HG03521 (cell line): ENCODE measurements at regions not wholly inside any gene's neighbourhood (a gene's known extent, or its start where the extent isn't known, plus 50 kb on each side); places are given as distances from the start of the nearest gene placed in this dataset.

ENCODE experiments used
- ATAC-seq: cut with Tn5 transposase; IDR thresholded peaks from one replicate; pipeline ENCODE4 v1.9.1; 2021; ENCODE audit warnings: mild to moderate bottlenecking, moderate library complexity; ENCODE audit not compliant: unreplicated experiment

DNA sequence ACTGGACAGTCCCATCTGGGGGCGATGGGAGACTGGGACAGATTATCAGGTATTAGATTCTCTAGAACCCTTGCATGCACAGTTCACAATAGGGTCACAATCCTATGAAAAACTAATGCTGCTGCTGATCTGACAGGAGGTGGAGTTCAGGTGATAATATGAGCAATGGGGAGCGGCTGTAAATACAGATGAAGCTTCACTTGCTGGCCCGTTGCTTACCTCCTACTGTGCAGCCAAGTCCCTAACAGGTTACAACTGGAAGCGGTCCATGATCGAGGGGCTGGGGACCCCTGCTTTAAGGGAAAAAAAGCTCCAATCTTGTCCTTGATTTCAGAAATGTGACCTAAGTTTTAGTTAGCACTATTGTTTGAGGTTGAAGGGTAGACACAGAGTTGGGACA, 175.2 kb downstream of the ZNF330 start:
- no peak for ATAC-seq

DNA sequence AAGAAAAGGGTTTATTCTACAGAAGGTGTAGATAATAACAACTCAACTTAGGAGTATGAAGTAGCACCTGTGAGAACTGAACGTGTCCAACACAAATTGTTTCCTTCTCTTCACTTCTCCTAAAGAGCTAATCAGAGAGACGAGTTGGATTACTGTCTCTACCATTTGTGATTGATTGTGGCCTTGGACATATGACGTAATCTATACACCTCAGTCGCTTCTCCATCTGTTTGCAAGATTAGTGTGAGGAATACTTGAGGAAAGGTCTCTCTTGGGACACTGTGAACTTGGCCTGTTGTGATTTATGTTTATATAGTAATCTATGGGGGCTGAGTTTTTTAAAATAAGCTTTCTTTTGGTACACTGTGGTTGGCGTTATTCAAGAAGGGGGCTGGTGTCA, 182.0 kb downstream of the ZNF330 start:
- no peak for ATAC-seq

DNA sequence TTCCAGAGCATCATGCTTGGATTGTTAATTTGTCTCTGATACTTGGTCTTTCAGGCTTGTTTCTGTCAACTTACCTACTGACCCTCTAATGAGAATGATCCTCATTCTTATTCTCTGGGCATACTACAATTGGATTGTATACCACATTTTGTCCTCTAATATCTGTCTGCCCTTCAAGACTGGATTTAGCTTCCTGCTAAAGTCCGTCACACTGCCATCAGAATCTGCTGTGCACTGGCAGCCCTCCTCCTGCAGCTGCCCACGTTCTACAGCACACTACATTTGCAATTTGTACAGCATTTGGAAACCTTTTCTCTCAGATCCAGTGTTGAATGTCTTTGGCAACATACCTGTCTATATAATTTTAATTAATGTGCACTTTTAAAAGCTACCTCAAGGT, 183.1 kb downstream of the ZNF330 start:
- no peak for ATAC-seq

DNA sequence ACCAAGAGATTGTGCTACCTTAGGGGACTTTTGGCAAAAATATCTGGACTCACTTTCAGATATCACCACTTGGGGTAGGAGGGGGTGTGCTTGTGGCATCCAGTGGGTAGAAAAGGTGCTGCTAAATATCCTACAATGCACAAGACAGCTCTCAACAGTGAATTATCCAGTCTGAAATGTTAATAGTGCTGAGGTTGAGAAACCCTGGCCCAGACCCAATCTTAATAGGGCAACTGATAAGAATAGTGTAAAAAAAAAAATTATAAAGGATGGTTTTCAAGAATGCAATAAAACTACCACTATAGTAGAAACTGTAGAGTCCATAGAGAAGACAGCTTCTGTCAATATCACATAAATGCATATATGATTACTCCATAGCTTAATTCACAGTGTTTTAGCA, 185.5 kb downstream of the ZNF330 start:
- ATAC-seq, result no peak

DNA sequence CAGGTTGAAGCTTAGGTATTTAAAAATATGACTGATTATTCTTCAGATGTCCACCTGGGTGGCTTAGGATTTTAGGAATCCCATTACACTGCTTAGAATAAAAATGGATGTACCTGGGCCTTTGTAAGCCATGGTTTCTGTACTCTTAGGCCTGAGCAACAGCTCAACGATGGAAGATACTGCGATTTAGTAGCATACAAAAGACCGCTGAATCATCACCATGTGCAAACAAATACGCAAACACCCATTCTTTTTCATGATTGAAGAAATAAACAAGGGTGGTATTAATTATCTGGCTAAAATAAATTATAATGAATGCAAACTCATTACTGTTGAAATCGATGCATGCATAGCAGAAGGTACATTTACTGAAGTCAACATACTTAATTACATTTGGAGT, 188.9 kb downstream of the ZNF330 start:
- ATAC-seq, result no peak

DNA sequence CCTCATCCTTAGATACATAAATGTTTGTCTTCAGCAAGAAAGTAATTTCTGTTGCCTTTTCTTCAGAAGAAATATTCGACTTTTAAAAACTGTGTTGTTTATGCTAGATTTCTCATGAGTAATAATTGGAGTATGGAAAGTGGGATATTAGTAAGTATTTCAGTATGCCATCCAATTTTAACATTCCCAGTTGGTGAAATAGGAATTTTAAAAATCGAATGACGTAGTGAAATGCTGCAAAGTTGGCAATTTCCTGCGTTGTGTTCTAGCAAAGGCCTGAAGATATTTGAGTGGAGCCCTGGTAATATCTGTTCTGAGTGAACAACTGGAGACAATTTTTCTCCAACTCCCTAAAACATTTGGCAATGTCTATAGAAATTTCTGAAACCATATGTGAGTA, 190.1 kb downstream of the ZNF330 start:
- no peak for ATAC-seq

DNA sequence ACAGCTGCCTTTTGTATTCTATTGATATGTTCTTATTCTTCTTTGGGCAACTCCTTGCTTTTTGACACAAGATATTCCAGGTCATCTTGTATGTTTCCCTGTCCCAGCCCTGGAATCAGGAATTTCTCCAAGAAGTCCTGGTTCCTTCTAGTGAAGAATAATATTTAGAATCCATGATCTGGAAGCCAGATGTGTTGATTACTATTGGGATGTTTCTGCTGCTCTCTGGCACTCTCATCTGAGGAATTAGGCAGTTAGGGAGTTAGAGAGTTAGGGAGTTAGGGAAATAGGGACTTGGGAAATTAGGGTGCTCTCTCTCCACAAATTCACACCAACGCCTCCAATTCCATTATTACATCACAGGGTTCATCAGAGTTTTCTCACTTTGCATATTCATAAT, 191.2 kb downstream of the ZNF330 start:
- ATAC-seq, result no peak

DNA sequence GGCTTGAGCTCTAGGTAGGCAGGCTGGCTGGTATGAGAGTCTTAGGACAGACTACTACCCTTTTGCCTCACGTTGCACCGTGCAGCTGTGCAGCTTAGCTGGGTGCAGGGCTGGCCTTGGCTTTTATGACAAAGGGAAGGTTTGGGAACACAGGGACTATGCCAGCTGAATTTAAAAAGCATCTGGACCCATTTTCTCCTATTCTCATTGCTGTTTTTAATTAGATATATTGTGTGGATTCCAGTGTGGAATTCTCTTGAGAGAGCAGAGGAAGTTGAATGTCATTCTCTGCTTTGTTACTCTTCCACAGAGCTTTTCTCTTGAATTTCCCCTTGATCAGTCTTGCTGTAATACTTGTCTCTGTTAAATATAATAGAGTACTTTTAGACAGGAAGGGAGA, 192.7 kb downstream of the ZNF330 start:
- no peak for ATAC-seq

DNA sequence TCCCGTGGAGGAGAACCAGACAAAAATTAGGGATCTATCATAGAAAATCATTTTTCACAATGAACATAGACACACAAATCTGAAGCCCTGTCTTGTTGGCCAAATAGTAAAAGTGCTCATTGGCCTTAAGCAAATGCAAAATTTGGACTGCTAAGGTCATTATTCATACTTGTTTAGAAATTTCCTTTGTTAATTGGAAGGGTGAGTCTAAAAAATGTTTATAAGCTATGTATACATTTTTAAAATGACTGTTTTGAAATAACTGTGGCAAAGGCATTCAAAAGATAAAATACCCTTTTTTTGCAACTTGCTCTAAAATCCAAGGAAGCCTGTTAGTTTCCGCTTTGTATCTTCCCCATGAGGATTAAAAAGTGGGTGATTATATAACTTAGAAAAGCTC, 195.0 kb downstream of the ZNF330 start:
- ATAC-seq, result no peak

DNA sequence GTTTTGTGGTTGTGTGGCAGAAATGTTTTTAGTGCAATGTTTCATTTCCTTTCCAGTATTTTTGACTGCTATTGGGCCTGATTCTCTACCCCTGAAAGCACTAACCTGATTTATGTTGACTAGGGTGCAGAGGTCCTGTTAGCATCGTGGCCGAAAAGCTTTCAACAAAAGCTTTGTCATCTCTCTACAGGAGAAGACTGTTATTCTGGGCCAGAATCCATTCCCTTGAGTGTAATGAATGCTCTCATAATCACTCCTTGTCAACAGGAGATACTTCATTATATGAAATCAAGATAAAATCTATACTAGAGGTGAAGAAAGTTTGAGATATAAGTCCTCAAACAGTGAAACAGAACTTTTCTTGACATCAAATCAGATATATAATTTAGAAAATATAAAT, 195.5 kb downstream of the ZNF330 start:
- no peak for ATAC-seq

DNA sequence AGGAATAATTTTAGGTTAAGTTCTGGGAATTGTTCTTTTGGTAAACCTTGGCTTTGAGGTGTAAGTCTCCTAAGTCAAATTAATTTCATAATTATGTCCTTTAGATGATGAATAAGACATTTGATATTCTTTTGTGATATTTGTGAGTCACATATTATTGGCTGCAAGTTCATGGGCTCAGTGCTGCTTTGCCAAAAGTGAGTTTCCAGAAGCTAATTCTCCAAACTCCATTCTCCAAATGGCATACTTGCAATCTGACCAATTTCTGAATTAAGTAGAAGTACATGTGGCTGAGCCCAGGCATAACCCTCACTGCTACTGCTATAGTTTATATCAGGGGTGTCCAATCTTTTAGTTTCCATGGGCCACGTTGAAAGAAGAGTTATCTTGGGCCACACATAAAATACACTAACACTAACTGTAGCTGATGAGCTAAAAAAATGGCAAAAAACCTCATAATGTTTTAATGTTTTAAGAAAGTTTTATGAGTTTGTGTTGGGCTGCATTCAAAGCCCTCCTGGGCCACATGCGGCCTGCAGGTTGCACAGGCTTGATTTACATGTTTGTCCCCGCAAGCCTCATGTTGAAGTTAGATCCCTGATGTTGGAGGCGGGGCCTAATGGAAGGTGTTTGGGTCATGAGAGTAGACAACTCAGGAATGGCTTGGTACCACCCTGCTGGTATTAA, 196.1 kb downstream of the ZNF330 start:
- ATAC-seq, result no peak

DNA sequence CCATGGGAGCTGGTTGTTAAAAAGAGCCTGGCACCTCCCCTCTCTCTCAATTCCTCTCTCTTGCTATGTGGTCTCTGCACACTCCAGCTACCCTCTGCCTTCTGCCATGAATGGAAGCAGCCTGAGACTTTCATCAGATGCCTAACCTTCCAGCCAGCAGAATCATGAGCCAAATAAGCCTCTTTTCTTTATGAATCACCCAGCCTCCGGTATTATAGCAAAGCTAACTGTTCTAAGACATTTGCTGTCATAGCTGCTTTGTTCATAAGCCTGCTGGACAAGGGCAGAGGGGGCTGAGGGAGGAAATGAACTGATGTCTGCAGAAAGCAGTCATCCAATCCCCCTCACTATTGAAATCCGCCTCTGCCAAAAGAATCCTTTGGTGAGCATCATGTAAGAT, 196.7 kb downstream of the ZNF330 start:
- no peak for ATAC-seq

DNA sequence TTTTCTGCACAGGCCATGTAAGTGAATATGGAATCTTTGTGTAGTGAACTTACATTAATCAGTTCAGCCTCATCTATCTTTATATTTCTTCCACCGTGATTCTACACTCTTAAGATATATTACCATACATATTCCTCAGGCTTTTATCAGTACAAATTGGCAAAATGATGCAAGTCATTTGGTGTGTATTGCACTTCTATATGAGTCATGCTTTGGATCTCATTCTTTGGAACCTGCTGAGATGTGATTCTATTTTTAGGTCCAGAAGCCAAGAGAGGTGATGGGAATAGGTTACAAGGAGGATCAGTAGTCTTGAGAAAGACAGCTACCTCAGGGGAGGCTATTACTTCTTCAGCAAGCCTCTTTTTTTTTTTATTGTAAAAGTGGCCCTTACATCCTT, 204.4 kb downstream of the ZNF330 start:
- no peak for ATAC-seq

DNA sequence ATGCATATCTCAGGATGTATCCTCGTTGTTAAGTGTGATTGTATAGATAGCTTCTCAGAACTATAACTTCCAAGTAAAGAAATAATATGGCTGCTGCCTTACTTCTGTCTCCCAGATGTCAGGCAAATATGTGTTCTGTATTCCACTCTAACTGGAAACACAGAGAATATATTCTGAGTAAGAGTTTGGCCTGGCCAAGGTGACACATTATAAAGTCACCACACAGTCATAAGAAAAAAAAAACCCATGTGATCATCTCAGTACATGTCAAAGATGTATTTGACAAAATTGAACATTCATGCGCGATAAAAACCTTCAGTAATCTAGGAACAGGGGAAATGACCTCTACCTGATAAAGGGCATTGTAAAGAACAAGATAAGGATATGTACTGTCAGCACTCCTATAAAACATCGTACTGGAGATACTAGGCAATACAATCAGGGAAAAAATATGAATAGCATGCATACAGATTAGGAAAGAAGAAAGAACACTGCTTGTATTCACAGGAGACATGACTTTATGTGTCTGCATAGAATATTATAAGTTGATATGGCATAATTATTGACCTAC, 207.1 kb downstream of the ZNF330 start:
- no peak for ATAC-seq

DNA sequence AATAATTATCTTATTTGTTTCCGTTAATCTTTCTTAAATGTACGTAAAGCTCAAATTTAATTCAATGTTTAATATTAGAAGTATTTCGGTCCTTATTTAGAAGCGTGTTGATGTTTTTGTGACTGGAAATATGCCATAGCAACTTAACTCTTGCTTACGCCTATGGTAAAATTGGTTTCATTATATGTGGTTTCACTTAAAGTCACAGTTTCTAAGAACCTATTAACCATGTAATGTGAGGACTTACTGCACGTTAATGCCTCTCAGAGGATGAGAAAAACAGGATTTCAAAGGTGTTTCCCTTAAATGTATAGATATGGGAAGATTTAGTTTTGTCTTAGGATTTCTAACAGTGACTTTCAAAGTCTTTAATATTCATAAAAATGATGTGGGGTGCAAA, 206.4 kb upstream of the IL15 start:
- no peak for ATAC-seq

DNA sequence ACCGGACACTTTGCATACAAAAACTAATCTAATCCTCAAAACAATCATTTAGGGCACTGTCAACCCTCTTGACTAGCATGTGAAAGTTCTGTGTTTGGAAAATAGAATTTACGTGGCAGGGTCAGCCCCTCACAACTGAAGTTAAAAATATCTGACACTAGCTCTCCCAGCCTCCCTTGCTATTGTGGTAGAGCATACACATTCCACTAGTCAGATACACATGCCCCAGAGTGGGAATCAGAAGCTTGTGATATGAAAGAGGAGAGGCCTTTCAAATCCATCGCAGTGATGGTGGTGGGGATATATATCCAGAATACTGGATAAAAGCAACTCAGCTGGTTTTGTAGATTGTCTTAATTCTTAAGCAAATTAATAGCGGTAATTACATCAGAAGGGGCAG, 205.7 kb upstream of the IL15 start:
- no peak for ATAC-seq

DNA sequence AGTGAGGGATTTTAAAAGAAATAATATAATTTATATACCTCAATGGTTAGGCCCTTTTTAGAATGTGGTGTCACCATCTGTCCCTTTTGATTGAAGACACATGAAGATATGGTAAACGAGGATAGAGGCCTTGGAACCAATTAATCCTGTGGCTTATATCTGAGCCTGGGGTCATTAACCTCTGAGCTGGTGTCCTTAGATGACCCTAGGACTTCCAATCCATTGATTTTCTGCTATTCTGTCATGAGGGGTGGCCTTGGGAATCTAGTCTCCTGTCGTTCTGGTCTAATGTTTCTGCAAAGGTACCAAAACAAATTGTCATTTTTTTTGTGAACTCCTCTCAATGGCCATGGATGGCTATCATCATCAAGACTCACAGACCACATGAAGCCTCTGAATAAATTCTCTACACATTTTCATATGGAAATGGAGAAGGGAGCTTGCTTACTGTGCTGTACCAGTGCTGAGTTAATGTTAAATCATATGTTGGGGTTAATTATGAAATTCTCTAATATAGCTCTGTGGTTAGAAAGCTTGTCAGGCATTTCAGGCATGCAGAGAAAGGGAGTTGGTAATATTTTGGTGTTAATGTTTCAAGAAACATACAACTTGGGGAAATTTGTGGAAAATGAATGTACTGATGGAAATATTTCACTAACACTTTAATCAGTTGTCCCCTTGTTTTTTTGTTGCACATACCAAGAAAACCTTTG, 204.2 kb upstream of the IL15 start:
- ATAC-seq, result no peak

DNA sequence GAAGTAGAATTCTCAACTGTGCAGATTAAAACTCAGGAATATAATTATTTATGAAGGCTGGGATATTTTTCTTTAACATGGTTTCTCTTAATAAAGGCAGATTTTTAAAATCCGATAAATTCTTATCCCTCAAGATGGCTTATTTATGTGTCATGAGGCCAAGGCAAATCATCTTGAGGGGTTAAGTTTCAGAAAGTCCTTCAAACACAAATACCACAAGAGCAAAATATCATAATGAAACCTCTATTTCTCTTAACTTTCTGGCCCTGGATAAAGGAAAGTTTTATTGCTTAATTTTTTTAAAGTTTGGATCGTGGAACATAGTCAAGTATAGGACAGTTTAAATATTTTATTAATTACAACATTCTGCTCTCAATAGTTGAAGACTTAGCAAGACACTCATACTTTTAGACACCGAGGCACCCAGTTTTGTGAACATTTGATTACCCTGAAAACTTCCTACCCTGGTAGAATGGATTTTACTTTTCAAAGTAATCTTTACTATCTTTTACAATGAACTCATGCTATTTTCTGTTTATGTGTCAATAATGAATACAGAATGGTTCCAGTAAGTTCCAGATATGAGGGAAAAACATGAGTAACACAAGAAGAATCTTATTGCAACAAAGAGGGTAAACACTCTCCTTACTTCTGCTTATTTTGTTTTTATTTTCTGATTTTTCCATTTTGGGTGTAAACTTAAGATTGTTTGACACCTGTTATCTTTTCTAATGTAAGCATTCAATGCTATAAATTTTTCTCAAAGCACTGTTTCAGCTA, 200.7 kb upstream of the IL15 start:
- no peak for ATAC-seq

DNA sequence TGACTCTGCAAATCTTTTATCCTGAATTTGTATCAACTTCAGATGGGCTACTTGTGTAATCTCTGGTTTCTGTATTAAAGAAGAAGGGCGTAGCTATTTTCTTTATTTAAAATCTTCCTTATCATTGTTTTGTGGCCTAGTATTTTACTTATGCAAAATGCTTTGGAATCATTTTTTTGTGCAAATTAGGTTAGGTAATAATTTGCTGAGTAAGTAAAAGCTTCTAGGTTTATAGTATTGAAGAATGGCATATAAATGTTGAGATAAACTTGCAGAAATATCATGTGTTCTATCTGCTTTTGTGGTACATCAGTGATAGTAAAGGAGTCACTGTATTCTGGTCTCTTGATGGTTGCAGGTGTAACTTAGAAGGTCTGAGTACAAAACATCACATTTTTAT, 197.2 kb upstream of the IL15 start:
- ATAC-seq, result no peak

DNA sequence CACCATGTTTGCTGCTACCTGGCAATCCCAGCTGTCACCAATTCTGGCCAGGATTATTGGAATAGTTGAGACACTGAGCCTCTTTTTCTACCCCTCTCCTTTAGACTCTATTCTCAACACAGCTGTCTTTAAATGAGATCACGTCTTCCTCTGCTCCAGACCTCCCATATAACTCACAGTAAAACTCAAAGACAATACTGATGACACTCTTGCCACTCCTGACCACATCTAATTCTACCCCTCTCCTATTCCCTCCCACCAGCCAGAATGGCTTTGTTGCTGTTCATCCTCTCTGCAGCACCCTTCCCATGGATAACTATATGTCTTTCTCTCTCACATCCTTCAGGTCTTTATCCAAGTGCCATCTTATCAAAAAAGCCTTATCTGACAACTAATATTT, 188.6 kb upstream of the IL15 start:
- no peak for ATAC-seq

DNA sequence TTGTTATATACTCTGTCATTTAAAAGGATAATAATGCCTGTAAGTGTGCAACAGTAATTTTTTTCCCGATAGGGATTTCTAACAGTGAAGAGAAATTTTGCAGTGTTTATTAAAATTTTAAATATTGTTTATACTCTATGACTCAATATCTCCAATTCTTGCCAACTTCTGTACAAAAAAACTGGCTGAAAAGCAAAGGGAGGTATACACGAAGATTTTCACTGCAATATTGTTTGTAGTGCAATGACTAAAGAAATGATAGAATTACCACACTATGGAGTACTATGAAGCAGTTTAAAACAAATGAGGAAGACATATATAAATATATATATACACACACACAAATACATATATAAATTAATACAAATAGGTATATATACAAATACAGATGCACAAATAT, 187.9 kb upstream of the IL15 start:
- no peak for ATAC-seq

DNA sequence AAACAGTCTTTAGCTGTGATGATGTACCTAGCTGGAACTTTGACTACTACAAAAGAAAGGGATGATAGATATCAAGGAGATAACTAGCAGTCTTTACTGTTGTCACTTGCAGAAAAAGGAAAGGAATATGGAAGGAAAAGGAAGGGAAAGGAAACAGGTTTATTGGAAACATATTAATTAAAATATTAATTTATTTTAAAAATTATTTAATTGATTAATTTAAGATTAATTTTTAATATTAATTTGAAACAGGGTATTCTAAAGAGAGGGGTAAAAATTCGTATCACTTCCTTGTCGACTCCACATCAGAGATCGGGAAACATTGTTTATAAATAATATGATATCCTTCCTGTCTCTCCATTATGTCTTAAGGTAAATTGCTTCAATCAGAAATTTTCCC, 186.5 kb upstream of the IL15 start:
- ATAC-seq, result no peak
